Activated CD8-positive, alpha-beta T cell treated with anti-CD3 and anti-CD28 coated beads for 36 hours (primary cell): ENCODE measurements at regions not wholly inside any gene's neighbourhood (a gene's known extent, or its start where the extent isn't known, plus 50 kb on each side); places are given as distances from the start of the nearest gene placed in this dataset.

Source experiments
- ATAC-seq: fragments of 200-7000 bp; cut with Tn5 transposase; one replicate; pipeline ENCODE4 v1.10.0; 2021; ENCODE audit warnings: mild to moderate bottlenecking, moderate library complexity
- CTCF ChIA-PET: fragments of 350-600 bp; sonication (Branson Sonifier 250); formaldehyde crosslinking; loops from one replicate; lab custom pipeline; 2021; ENCODE audit warnings: antibody characterized with exemption; lab: Charles Lee
- POLR2A ChIA-PET: fragments of 350-600 bp; sonication (Branson Sonifier 250); formaldehyde crosslinking; loops from one replicate; lab custom pipeline; 2021; ENCODE audit warnings: antibody characterized with exemption; lab: Charles Lee
- DNase-seq: peaks from one replicate; pipeline ENCODE4 v3.0.0-alpha.2; 2020
- H3K27ac Mint-ChIP-seq: one replicate; pipeline ENCODE4 v1.8.0; 2021; ENCODE audit warnings: mild to moderate bottlenecking, mixed read lengths
- H3K27me3 Mint-ChIP-seq: one replicate; pipeline ENCODE4 v1.8.0; 2021; ENCODE audit warnings: mixed read lengths
- H3K36me3 Mint-ChIP-seq: one replicate; pipeline ENCODE4 v1.8.0; 2021; ENCODE audit warnings: low read depth, mixed read lengths
- H3K4me1 Mint-ChIP-seq: one replicate; pipeline ENCODE4 v1.8.0; 2021; ENCODE audit warnings: low read depth, mixed read lengths
- H3K4me3 Mint-ChIP-seq: one replicate; pipeline ENCODE4 v1.8.0; 2021; ENCODE audit warnings: mild to moderate bottlenecking, moderate library complexity, mixed read lengths
- H3K9me3 Mint-ChIP-seq: one replicate; pipeline ENCODE4 v1.8.0; 2021; ENCODE audit warnings: mixed read lengths
- intact Hi-C: fragments of 100-400 bp; cut with micrococcal nuclease; formaldehyde crosslinking; loops from one replicate; pipeline ENCODE4 v1.10.0; 2022
- TF ChIP-seq, protein P1 (sequence below): fragments of 200-600 bp; IDR thresholded peaks from one replicate; pipeline ENCODE4 v1.8.0; 2022; ENCODE audit warnings: antibody characterized with exemption, mild to moderate bottlenecking

- POLR2A ChIA-PET: interaction anchor here (1.5 kb wide), 1 partner anchor 109 kb away, joined by 4 read pairs; no protein-coding TSS in a partner anchor
- no peaks in the 10 kb centered on the region for H3K27me3 Mint-ChIP-seq
- DNase-seq: no peak
- peak overlapping the region; percentile 71 for H3K4me3 Mint-ChIP-seq
- peak; percentile 45 for ATAC-seq
- no peaks in the 10 kb centered on the region for H3K9me3 Mint-ChIP-seq
- intact Hi-C loops: loop anchor here (5.0 kb wide), 1 partner anchor 108 kb away; no protein-coding TSS in a partner anchor
- H3K27ac Mint-ChIP-seq: peak overlapping the region; percentile 86
- TF ChIP-seq, protein P1, sequence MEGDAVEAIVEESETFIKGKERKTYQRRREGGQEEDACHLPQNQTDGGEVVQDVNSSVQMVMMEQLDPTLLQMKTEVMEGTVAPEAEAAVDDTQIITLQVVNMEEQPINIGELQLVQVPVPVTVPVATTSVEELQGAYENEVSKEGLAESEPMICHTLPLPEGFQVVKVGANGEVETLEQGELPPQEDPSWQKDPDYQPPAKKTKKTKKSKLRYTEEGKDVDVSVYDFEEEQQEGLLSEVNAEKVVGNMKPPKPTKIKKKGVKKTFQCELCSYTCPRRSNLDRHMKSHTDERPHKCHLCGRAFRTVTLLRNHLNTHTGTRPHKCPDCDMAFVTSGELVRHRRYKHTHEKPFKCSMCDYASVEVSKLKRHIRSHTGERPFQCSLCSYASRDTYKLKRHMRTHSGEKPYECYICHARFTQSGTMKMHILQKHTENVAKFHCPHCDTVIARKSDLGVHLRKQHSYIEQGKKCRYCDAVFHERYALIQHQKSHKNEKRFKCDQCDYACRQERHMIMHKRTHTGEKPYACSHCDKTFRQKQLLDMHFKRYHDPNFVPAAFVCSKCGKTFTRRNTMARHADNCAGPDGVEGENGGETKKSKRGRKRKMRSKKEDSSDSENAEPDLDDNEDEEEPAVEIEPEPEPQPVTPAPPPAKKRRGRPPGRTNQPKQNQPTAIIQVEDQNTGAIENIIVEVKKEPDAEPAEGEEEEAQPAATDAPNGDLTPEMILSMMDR: no peak
- no peaks in the 10 kb centered on the region for H3K36me3 Mint-ChIP-seq
- peaks cover 32% of the 10 kb centered on the region for H3K4me1 Mint-ChIP-seq
- CTCF ChIA-PET: interaction anchor here (1.5 kb wide), 1 partner anchor 36 kb away, joined by 4 read pairs; no protein-coding TSS in a partner anchor
Observed at GRCh38 chr10:3668966-3669330, 116.1 kb downstream of the KLF6 start.

DNA sequence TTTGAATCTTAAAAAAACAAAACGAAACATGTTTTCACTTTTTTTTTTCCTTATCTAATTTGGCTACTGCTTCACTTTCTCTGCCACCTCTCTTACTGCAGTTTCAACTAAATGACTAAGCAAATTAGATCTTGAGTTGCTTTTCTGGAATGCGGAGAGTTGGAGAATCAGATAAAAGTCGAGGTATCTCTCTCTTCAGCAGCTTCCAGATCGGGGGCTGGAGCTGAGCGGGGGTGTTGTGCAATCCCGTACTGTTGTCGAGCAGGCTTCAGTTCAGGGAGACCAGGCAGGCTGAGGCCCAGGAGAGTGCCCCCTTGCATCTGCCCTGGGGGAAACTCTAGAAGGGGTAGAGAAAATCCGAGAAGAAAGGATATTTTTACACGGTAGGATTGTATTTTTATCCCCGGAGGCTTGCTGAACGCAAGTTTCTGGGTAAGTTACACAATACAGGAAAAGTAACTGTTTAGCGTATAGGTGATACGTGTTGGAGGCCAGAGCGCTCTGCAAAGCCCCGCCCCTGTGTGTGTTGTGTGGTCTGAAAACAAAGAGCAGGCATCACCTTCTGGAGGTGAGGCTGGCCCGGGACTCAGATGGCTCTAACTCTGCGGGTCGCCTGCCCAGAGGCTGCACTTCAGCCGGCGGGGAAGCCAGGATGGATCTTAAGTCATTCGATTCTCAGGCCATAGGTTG, 116.6 kb downstream of the KLF6 start:
- peak overlapping the region; percentile 86 for H3K27ac Mint-ChIP-seq
- ChIA-PET POLR2A (interaction anchor here (1.5 kb wide), 1 partner anchor 110 kb away, joined by 4 read pairs; no protein-coding TSS in a partner anchor), CTCF (interaction anchor here (1.5 kb wide), 1 partner anchor 37 kb away, joined by 4 read pairs; no protein-coding TSS in a partner anchor)
- no peaks in the 10 kb centered on the region for H3K9me3 Mint-ChIP-seq
- TF ChIP-seq, protein P1: no peak
- intact Hi-C loops: loop anchor here (5.0 kb wide), 1 partner anchor 109 kb away; no protein-coding TSS in a partner anchor
- no peaks in the 10 kb centered on the region for H3K27me3 Mint-ChIP-seq
- peak; percentile 94 for ATAC-seq
- H3K4me3 Mint-ChIP-seq: peak overlapping the region; percentile 71
- DNase-seq: peak; percentile 80
- H3K36me3 Mint-ChIP-seq: no peaks in the 10 kb centered on the region
- peaks cover 32% of the 10 kb centered on the region for H3K4me1 Mint-ChIP-seq

DNA sequence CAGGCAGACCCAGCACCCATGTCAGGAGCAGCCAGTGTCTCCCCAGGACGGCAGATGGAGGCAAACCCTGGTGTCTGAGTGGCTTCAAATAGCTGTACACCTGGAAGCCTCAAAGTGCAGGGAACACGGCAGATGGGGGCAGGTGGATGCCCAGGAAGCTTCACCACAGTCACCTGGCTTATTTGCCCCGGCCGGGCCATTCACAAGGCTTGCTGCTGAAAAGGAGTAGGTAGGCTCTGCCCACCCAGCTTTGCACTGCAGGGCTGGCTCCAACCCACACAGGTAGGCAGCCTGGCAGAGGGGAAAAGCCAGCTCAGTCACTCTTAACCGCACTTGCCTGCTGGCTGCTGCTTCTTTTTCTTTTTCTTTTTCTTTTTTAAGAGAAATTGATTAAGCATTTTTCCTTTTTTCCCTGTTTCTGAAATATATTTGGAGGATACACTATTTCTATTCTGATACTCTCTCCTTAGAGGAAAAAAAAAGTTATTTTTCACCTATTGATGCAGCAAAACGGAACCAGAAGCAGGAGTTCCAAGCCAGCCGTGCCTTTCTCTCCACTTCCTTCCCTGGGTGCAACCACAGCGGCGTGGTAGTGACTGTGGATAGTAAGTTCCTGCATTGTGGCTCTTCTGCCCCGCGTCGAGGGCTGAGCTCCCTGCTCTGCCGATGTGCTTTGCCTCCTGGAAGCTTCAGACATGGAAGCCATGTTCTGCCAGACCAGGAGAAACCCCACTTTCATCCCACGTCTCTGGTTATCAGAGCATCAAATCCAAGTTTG, 118.3 kb downstream of the KLF6 start:
- peaks cover 32% of the 10 kb centered on the region for H3K4me1 Mint-ChIP-seq
- intact Hi-C loops: loop anchor here (5.0 kb wide), 1 partner anchor 111 kb away; no protein-coding TSS in a partner anchor
- no peaks in the 10 kb centered on the region for H3K36me3 Mint-ChIP-seq
- TF ChIP-seq, protein P1: no peak
- no peaks in the 10 kb centered on the region for H3K27me3 Mint-ChIP-seq
- DNase-seq (peak; percentile 61), ATAC-seq (peak; percentile 51)
- H3K4me3 Mint-ChIP-seq: peak overlapping the region; percentile 60
- no peaks in the 10 kb centered on the region for H3K9me3 Mint-ChIP-seq
- CTCF ChIA-PET: interaction anchor here (0.9 to 1.0 kb wide), 2 partner anchors 10 to 11 kb away, joined by 3 read pairs; no protein-coding TSS in a partner anchor
- POLR2A ChIA-PET: interaction anchor here (0.5 to 1.0 kb wide), 3 partner anchors 43 to 983 kb away, joined by 3 read pairs; no protein-coding TSS in a partner anchor
- H3K27ac Mint-ChIP-seq: peak overlapping the region; percentile 36

- Mint-ChIP-seq H3K9me3 (no peaks in the 10 kb centered on the region), H3K4me1 (peaks cover 32% of the 10 kb centered on the region), H3K4me3 (no peak overlapping the region), H3K36me3 (no peaks in the 10 kb centered on the region), H3K27me3 (no peaks in the 10 kb centered on the region), H3K27ac (no peak overlapping the region)
- CTCF ChIA-PET: no interaction called here
- intact Hi-C loops: loop anchor here (5.0 kb wide), 1 partner anchor 112 kb away; no protein-coding TSS in a partner anchor
- TF ChIP-seq, protein P1: no peak
- no peak for DNase-seq
- POLR2A ChIA-PET: interaction anchor here (0.9 to 1.0 kb wide), 2 partner anchors 10 to 110 kb away, joined by 3 read pairs; no protein-coding TSS in a partner anchor
- no peak for ATAC-seq
Observed at GRCh38 chr10:3665316-3665908, 119.6 kb downstream of the KLF6 start.
